Heart right ventricle (tissue), 16 donors: ENCODE measurements at regions not wholly inside any gene's neighbourhood (a gene's known extent, or its start where the extent isn't known, plus 50 kb on each side); places are given as distances from the start of the nearest gene placed in this dataset.

Source experiments
- ATAC-seq, 8 donors: fragments of 200-7000 bp; cut with Tn5 transposase; one replicate each; pipeline ENCODE4 v1.9.1; 2020; ENCODE audit warnings: mild to moderate bottlenecking in 8 of 8, moderate library complexity in 8 of 8, moderate number of reproducible peaks in 1 of 8
- DNase-seq, 2 donors: peaks; one replicate each; pipeline ENCODE4 v3.0.0-alpha.2; 2020
- H3K27ac ChIP-seq, 10 donors: fragments of 200-600 bp; sonication (generic) in 2 of 10; one replicate each; pipeline versions ENCODE4 v1.5.0 to v1.8.0; 2020 to 2022; ENCODE audit warnings: mild to moderate bottlenecking in 3 of 10
- H3K27me3 ChIP-seq, 7 donors: fragments of 200-600 bp; one replicate each; pipeline ENCODE4 v1.8.0; 2021 to 2022; ENCODE audit warnings: mild to moderate bottlenecking in 2 of 7
- H3K36me3 ChIP-seq, 9 donors: fragments of 200-600 bp; sonication (generic) in 1 of 9; one replicate each; pipeline versions ENCODE4 v1.5.0 to v1.8.0; 2020 to 2022; ENCODE audit warnings: mild to moderate bottlenecking in 2 of 9
- H3K4me1 ChIP-seq, 9 donors: fragments of 200-600 bp; sonication (generic) in 1 of 9; one replicate each; pipeline versions ENCODE4 v1.5.0 to v1.8.0; 2020 to 2022; ENCODE audit warnings: mild to moderate bottlenecking in 4 of 9
- H3K4me3 ChIP-seq, 10 donors: fragments of 200-600 bp; sonication (generic) in 2 of 10; one replicate each; pipeline versions ENCODE4 v1.5.0 to v1.8.0; 2020 to 2022; ENCODE audit warnings: mild to moderate bottlenecking in 7 of 10, moderate library complexity in 2 of 10
- H3K9me3 ChIP-seq, 11 donors: fragments of 200-600 bp in 10 of 11; sonication (generic) in 2 of 11; one replicate each; pipeline versions ENCODE4 v1.5.0 to v1.8.0; 2013 to 2022; ENCODE audit warnings: mild to moderate bottlenecking in 2 of 11, control low read depth in 1 of 11, moderate library complexity in 1 of 11
- WGBS, 2 donors: extraction: QIAGEN DNeasy Blood & Tissue Kit; methylation state at CpG; one replicate each; pipeline ENCODE4 v1.1.7; 2013; ENCODE audit warnings: inconsistent platforms in 1 of 2; 5-methylcytosine and 5-hydroxymethylcytosine counted together
- intact Hi-C, 10 donors: fragments of 100-400 bp; cut with DNase I; formaldehyde crosslinking; loops; one replicate each; pipeline versions ENCODE4 v1.11.1 to v1.14.2; 2022
- TF ChIP-seq, protein P1 (sequence below), 9 donors: fragments of 200-600 bp; sonication (generic) in 2 of 9; IDR thresholded peaks; one replicate each; pipeline versions ENCODE4 v1.5.0 to v1.8.0; 2021 to 2022; ENCODE audit warnings: antibody characterized with exemption in 9 of 9, mild to moderate bottlenecking in 5 of 9, moderate library complexity in 1 of 9
- donor health status: Arrhythmogenic right ventricular cardiomyopathy.
- donor health status: ischemic (EF 13 %, LVEDD 7.1; RV severe dilation, severe dysfunction).
- donor health status: healthy with polysubstance abuse.
- donor health status: DM: no; HTN: yes; CAD: no.
- donor health status: DM: no; HTN: no; CAD: no.
- donor health status: ischemic (EF 25% LVEDD 6.9; RV normal size, moderate dysfunction).
- donor health status: ischemic (EF 25% LVEDD 5.7; RV mildly dilated, moderate dysfunction).
- donor health status: healthy.
- donor health status: DM: yes; HTN: yes; CAD: no.
- donor health status: Ischemic cardiomyopathy.
- donor health status: ischemic (EF 35%, LVEDD 5.7; RV mildly dilated, moderate dysfunction).
- donor health status: nonischemic (EF 11% LVEDD 7.7; RV severe dilation, severe dysfunction).
- donor health status: DM: yes; HTN: yes; CAD: no.
- donor health status: PGD.
- donor health status: ischemic (EF 29% LVEDD 5.4; RV normal size, mild dysfunction).
- donor health status: nonischemic (EF 23%, LVEDD 6.1; RV moderate dilation, normal function).

DNA sequence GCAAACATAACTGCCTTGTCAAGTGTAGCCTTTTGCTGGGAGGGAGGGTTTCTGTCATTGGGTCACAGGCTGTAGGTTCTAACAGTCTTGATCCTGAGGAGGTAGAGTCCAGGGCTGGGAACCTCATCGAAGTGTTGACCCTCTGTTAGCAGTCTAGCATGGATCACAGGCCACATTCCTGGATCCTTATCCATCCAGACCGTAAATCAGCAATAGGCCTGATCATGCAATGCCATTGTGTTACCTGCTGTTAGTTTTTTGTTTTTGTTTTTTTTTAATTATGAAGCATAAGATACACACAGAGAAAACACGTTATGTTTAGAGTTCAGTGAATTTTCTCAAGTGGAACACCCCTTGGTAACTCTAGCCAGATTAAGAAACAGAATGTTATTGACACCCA lies 282.0 kb upstream of the TPM1 start:
- Histone ChIP-seq H3K9me3 (no peaks in the 10 kb centered on the region), H3K4me1 (peaks cover 0 to 20% (median 19%) of the 10 kb centered on the region in 9 donors), H3K27me3 (no peaks in the 10 kb centered on the region), H3K36me3 (peaks cover 0 to 79% (median 14%) of the 10 kb centered on the region in 9 donors), H3K27ac (no peak overlapping the region), H3K4me3 (no peak overlapping the region)
- ATAC-seq (no peak), DNase-seq (no peak)
- intact Hi-C loops = no loop called here
- TF ChIP-seq, protein P1, sequence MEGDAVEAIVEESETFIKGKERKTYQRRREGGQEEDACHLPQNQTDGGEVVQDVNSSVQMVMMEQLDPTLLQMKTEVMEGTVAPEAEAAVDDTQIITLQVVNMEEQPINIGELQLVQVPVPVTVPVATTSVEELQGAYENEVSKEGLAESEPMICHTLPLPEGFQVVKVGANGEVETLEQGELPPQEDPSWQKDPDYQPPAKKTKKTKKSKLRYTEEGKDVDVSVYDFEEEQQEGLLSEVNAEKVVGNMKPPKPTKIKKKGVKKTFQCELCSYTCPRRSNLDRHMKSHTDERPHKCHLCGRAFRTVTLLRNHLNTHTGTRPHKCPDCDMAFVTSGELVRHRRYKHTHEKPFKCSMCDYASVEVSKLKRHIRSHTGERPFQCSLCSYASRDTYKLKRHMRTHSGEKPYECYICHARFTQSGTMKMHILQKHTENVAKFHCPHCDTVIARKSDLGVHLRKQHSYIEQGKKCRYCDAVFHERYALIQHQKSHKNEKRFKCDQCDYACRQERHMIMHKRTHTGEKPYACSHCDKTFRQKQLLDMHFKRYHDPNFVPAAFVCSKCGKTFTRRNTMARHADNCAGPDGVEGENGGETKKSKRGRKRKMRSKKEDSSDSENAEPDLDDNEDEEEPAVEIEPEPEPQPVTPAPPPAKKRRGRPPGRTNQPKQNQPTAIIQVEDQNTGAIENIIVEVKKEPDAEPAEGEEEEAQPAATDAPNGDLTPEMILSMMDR (IDR thresholded peaks at IDR 0.05) = no peak
- 82 to 85% methylated on average over 3 of the region's 3 CpGs for WGBS, 2 donors

DNA sequence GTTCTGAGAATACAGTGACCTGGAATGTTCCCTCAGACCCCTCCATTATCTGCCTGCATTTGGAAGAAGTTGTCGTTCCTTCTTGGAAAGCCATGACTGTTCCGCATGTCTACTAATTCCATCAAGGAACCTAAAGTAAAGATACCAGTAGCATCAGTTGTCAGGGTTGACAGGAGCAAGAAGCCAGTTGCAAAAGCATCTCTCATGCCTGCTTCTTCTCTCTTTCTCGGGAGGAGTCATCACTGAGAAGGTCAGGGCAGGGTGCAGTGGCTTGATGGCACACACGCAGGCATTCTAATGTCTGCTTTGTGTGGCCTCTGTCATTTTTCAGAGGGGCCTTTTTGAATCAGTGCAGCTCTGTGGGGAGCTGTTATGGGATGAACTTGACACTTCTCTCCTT lies 276.6 kb upstream of the TPM1 start:
- DNase-seq (no peak), ATAC-seq (peak in 3 of 8 donors; percentile 8 to 37 (median 23))
- H3K36me3 ChIP-seq = peaks cover 0 to 99% (median 20%) of the 10 kb centered on the region in 9 donors
- H3K27ac ChIP-seq = peak overlapping the region in 1 of 10 donors; percentile 15
- H3K4me3 ChIP-seq = no peak overlapping the region
- TF ChIP-seq, protein P1 (IDR thresholded peaks at IDR 0.05) = no peak
- H3K9me3 ChIP-seq = no peaks in the 10 kb centered on the region
- no peaks in the 10 kb centered on the region for H3K27me3 ChIP-seq
- WGBS, 2 donors = 60 to 71% methylated on average over 4 of the region's 4 CpGs
- intact Hi-C loops = no loop called here
- peaks cover 0 to 19% (median 6%) of the 10 kb centered on the region in 9 donors for H3K4me1 ChIP-seq

DNA sequence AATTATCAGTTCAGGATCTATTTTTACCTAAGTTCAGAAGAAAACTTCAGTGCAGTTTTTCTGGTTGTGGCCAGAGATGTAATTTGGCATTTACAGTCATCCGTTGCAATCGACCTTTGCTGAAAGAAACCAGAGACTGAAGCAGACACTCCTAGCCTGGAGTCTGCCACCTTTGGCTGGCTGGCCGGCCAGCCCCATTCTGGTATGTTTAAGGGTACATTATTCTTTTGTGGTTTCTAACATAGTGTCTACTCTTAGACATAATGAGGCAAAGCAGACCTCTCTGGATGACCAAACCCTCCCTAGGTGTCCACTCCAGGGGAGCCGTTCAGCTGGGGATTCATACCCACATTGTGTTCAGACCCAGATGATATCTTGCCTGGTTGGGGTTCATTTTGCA lies 275.9 kb upstream of the TPM1 start:
- TF ChIP-seq, protein P1 (IDR thresholded peaks at IDR 0.05) = no peak

DNA sequence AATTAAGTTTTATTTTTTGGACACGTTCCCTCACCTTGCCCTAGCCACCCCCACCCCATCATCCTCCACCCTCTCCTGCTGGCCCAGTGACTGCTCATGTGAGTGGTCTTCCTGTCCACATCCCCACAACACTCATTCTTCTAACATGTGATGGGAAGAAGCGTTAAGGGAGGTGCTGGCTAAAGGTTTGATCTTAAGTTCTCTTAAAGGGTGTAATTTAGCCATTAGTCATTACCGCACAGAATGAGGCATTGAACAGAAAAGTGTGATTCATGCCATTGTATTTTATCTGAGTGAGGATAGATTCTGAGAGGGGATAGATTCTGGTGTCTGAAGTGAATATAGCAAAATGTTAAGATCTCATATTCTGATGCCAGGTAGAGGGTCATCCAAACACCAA lies 272.9 kb upstream of the TPM1 start:
- WGBS, 2 donors = 91 to 95% methylated on average over 3 of the region's 3 CpGs
- no peaks in the 10 kb centered on the region for H3K9me3 ChIP-seq
- TF ChIP-seq, protein P1 (IDR thresholded peaks at IDR 0.05) = no peak
- H3K36me3 ChIP-seq = peaks cover 0 to 100% (median 29%) of the 10 kb centered on the region in 9 donors
- peaks cover 0 to 27% (median 6%) of the 10 kb centered on the region in 9 donors for H3K4me1 ChIP-seq
- ATAC-seq = no peak
- intact Hi-C loops = no loop called here
- no peak overlapping the region for H3K4me3 ChIP-seq
- H3K27me3 ChIP-seq = no peaks in the 10 kb centered on the region
- no peak for DNase-seq
- no peak overlapping the region for H3K27ac ChIP-seq

More for the DNA sequence above, 275.9 kb upstream of the TPM1 start:
- Histone ChIP-seq H3K4me1 (peaks cover 0 to 26% (median 6%) of the 10 kb centered on the region in 9 donors), H3K27me3 (no peaks in the 10 kb centered on the region), H3K36me3 (peaks cover 0 to 100% (median 20%) of the 10 kb centered on the region in 9 donors), H3K9me3 (no peaks in the 10 kb centered on the region), H3K27ac (peak overlapping the region in 1 of 10 donors; percentile 15), H3K4me3 (no peak overlapping the region)
- DNase-seq (no peak), ATAC-seq (peak in 6 of 8 donors; percentile 17 to 57 (median 30))
- intact Hi-C loops = no loop called here
- WGBS, 2 donors = 50 to 61% methylated on average over 4 of the region's 4 CpGs
